ENCODE measurements at regions not wholly inside any gene's neighbourhood (a gene's known extent, or its start where the extent isn't known, plus 50 kb on each side); places are given as distances from the start of the nearest gene placed in this dataset.

GRCh38 chr7:63042730-63043511 is 955.7 kb upstream of the ZNF722 start:
- no peak for TF ChIP-seq CTCF (IDR thresholded peaks at IDR 0.05; ENCODE audit: control extremely low read depth, extremely low read depth)
- DNase-seq (no peak), ATAC-seq (ENCODE audit: insufficient read depth, low FRiP score) (no peak)
- no peaks in the 10 kb centered on the region for H3K27me3 ChIP-seq (ENCODE audit: control insufficient read depth in 3 of 3, insufficient read depth in 3 of 3, low read length in 2 of 3)
- no peak overlapping the region for H3K4me3 ChIP-seq
- H3K4me1 ChIP-seq (ENCODE audit: control insufficient read depth in 5 of 5, insufficient read depth in 5 of 5, low read length in 5 of 5) = no peaks in the 10 kb centered on the region
- peaks cover 0 to 40% (median 14%) of the 10 kb centered on the region in 4 donors for H3K9me3 ChIP-seq (ENCODE audit: control insufficient read depth in 4 of 4, insufficient read depth in 3 of 4, low read length in 3 of 4)
- H3K36me3 ChIP-seq (ENCODE audit: control insufficient read depth in 4 of 4, insufficient read depth in 4 of 4, low read length in 4 of 4) = no peaks in the 10 kb centered on the region
- no peak overlapping the region for H3K27ac ChIP-seq (ENCODE audit: low read depth in 1 of 2, low read length in 1 of 2)
- 68 to 71% methylated on average over 10 of the region's 10 CpGs for WGBS, 2 donors
- no peak overlapping the region for H3K9ac ChIP-seq (ENCODE audit: insufficient read depth in 1 of 2, low read length in 2 of 2)

DNA sequence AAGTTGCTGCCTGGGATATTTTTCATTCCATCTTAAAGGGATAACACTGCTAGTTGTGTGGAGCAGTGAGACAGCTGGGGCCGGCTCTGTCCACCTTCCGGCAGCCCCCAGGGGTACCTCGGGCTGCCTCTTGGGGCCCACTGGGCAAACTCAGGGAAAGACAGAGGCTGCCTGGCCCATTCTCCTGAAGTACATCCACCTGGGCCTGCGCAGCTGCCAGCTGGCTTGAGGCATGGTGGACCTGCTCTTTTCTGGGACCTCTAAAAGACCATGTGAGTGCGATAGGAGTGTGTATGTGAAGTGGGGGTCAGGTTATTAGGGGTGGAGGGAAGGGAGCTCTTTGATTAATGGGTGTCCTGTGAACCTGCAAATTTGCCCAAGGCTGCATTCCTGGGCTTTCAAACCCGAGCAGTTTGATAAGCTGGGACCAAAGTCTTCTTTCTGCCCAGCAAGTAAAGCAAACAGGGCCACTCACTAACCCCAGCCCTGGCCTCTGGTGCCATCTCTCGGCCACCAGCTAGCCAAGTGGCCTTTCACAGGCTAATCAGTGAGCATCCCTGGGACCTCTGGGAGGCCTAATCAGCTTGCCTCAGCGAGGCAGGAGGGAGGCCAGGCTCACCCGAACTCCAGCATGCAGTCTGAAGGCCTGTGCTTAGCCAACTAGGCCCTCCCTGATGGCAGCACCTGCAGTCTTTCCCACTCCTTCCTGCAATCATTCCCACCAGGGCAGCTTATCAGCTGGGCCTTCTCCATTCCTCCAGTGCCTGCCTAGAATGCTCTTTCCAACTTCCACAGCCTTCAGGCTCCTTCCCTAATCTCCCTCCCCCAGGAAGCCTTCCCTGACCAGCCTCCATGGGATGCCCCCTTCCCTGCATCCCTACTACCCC is 954.7 kb upstream of the ZNF722 start:
- no peaks in the 10 kb centered on the region for H3K27me3 ChIP-seq (ENCODE audit: control insufficient read depth in 3 of 3, insufficient read depth in 3 of 3, low read length in 2 of 3)
- H3K4me3 ChIP-seq = no peak overlapping the region
- TF ChIP-seq CTCF (IDR thresholded peaks at IDR 0.05; ENCODE audit: control extremely low read depth, extremely low read depth) = no peak
- no peak for ATAC-seq (ENCODE audit: insufficient read depth, low FRiP score)
- H3K4me1 ChIP-seq (ENCODE audit: control insufficient read depth in 5 of 5, insufficient read depth in 5 of 5, low read length in 5 of 5) = no peaks in the 10 kb centered on the region
- 59 to 60% methylated on average over 9 of the region's 9 CpGs for WGBS, 2 donors
- no peaks in the 10 kb centered on the region for H3K36me3 ChIP-seq (ENCODE audit: control insufficient read depth in 4 of 4, insufficient read depth in 4 of 4, low read length in 4 of 4)
- no peak for DNase-seq
- peaks cover 0 to 43% (median 15%) of the 10 kb centered on the region in 4 donors for H3K9me3 ChIP-seq (ENCODE audit: control insufficient read depth in 4 of 4, insufficient read depth in 3 of 4, low read length in 3 of 4)
- H3K27ac ChIP-seq (ENCODE audit: low read depth in 1 of 2, low read length in 1 of 2) = no peak overlapping the region
- H3K9ac ChIP-seq (ENCODE audit: insufficient read depth in 1 of 2, low read length in 2 of 2) = no peak overlapping the region

DNA sequence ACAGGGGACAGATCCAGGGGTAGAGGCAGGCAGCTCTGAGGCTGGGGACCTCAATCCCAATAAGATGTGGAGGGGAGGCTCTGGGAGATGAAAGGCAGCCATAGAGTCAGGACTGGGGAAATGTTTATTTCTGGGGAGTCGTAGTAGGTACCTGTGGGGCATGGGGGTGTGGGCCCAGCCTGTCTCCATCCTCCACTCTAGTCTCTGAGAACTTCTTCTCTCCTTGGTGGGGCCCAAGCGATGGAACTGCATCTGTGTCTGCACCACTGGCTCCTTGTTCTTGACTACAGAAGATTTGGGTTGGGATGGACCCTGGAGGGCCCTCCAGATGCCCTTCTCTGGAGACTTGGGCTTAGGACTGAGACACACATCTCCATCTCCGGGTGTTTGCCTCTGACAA is 953.9 kb upstream of the ZNF722 start:
- WGBS, 2 donors = 61 to 72% methylated on average over 3 of the region's 3 CpGs
- no peak for TF ChIP-seq CTCF (IDR thresholded peaks at IDR 0.05; ENCODE audit: control extremely low read depth, extremely low read depth)
- Histone ChIP-seq H3K27ac (ENCODE audit: low read depth in 1 of 2, low read length in 1 of 2) (no peak overlapping the region), H3K4me3 (no peak overlapping the region), H3K9ac (ENCODE audit: insufficient read depth in 1 of 2, low read length in 2 of 2) (no peak overlapping the region), H3K36me3 (ENCODE audit: control insufficient read depth in 4 of 4, insufficient read depth in 4 of 4, low read length in 4 of 4) (no peaks in the 10 kb centered on the region), H3K9me3 (ENCODE audit: control insufficient read depth in 4 of 4, insufficient read depth in 3 of 4, low read length in 3 of 4) (peaks cover 0 to 41% (median 17%) of the 10 kb centered on the region in 4 donors), H3K27me3 (ENCODE audit: control insufficient read depth in 3 of 3, insufficient read depth in 3 of 3, low read length in 2 of 3) (no peaks in the 10 kb centered on the region), H3K4me1 (ENCODE audit: control insufficient read depth in 5 of 5, insufficient read depth in 5 of 5, low read length in 5 of 5) (no peaks in the 10 kb centered on the region)
- ATAC-seq (ENCODE audit: insufficient read depth, low FRiP score) (no peak), DNase-seq (no peak)
